DOHH2 (cell line): ENCODE measurements at regions not wholly inside any gene's neighbourhood (a gene's known extent, or its start where the extent isn't known, plus 50 kb on each side); places are given as distances from the start of the nearest gene placed in this dataset.

Source experiments
- H3F3A ChIP-seq: fragments of 200-600 bp; sonication (generic), shearing (Covaris generic); 2 replicates; pipeline ENCODE4 v1.6.0; 2016; ENCODE audit warnings: antibody characterized with exemption, mild to moderate bottlenecking; ENCODE audit not compliant: control insufficient read depth, insufficient read depth
- H3K27ac ChIP-seq: fragments of 200-600 bp; sonication (generic); 2 replicates; pipeline ENCODE4 v1.5.1; 2014; ENCODE audit warnings: low read depth, mild to moderate bottlenecking, low read length, moderate library complexity
- H3K27me3 ChIP-seq: fragments of 200-600 bp; sonication (generic); 2 replicates; pipeline ENCODE4 v1.6.1; 2014; ENCODE audit warnings: mild to moderate bottlenecking, low read length, mixed read lengths; ENCODE audit not compliant: control insufficient read depth
- H3K36me3 ChIP-seq: fragments of 200-600 bp; sonication (generic); 2 replicates; pipeline ENCODE4 v1.6.1; 2014; ENCODE audit warnings: mild to moderate bottlenecking, low read length, moderate library complexity, mixed read lengths; ENCODE audit not compliant: control insufficient read depth
- H3K4me1 ChIP-seq: fragments of 200-600 bp; sonication (generic); 2 replicates; pipeline ENCODE4 v1.6.1; 2014; ENCODE audit warnings: mild to moderate bottlenecking, low read length, mixed read lengths; ENCODE audit not compliant: control insufficient read depth
- H3K4me2 ChIP-seq: fragments of 200-600 bp; sonication (generic); 2 replicates; pipeline ENCODE4 v1.6.0; 2014; ENCODE audit warnings: mild to moderate bottlenecking, low read length, moderate library complexity
- H3K4me3 ChIP-seq: fragments of 200-600 bp; sonication (generic); 2 replicates; pipeline ENCODE4 v1.5.1; 2014; ENCODE audit warnings: mild to moderate bottlenecking, low read length, mixed read lengths
- H3K79me2 ChIP-seq: fragments of 200-600 bp; sonication (generic); 2 replicates; pipeline ENCODE4 v1.6.1; 2014; ENCODE audit warnings: mild to moderate bottlenecking, low read length, mixed read lengths; ENCODE audit not compliant: control insufficient read depth
- H3K9me2 ChIP-seq: fragments of 200-600 bp; sonication (generic); replicated peaks from 2 replicates; pipeline ENCODE4 v1.6.1; 2014; ENCODE audit warnings: mild to moderate bottlenecking, low read length, mixed read lengths; ENCODE audit not compliant: control insufficient read depth
- H3K9me3 ChIP-seq: fragments of 200-600 bp; sonication (generic); 2 replicates; pipeline ENCODE4 v1.6.1; 2014; ENCODE audit warnings: antibody characterized with exemption, low read length, mixed read lengths; ENCODE audit not compliant: control insufficient read depth, insufficient read depth
- H4K20me1 ChIP-seq: fragments of 200-600 bp; sonication (generic); 2 replicates; pipeline ENCODE4 v1.6.0; 2014; ENCODE audit warnings: low read depth, mild to moderate bottlenecking, antibody characterized with exemption, low read length, moderate library complexity; ENCODE audit not compliant: control insufficient read depth, insufficient read depth
- CTCF ChIP-seq: fragments of 200-600 bp; sonication (generic); IDR thresholded peaks from one replicate; pipeline ENCODE4 v1.5.1; 2014; ENCODE audit warnings: antibody characterized with exemption, mild to moderate bottlenecking, low read depth, low read length; ENCODE audit not compliant: poor library complexity, severe bottlenecking
- EZH2phosphoT487 ChIP-seq: fragments of 200-600 bp; sonication (generic); IDR thresholded peaks from 2 replicates; pipeline ENCODE4 v1.6.1; 2017; ENCODE audit warnings: borderline replicate concordance, mild to moderate bottlenecking, antibody characterized with exemption, low read length, moderate library complexity, mixed read lengths

- no peaks in the 10 kb centered on the region for H3F3A ChIP-seq
- no peaks in the 10 kb centered on the region for H3K9me3 ChIP-seq
- H3K27ac ChIP-seq = no peak overlapping the region
- no peaks in the 10 kb centered on the region for H3K4me1 ChIP-seq
- no peaks in the 10 kb centered on the region for H3K79me2 ChIP-seq
- H4K20me1 ChIP-seq = no peaks in the 10 kb centered on the region
- no peaks in the 10 kb centered on the region for H3K9me2 ChIP-seq
- H3K27me3 ChIP-seq = no peaks in the 10 kb centered on the region
- TF ChIP-seq EZH2phosphoT487 = no peak
- TF ChIP-seq CTCF = no peak
- H3K36me3 ChIP-seq = no peaks in the 10 kb centered on the region
- no peak overlapping the region for H3K4me3 ChIP-seq
- H3K4me2 ChIP-seq = no peak overlapping the region
Observed at GRCh38 chr20:55242853-55243252, 762.5 kb downstream of the CBLN4 start.

- no peaks in the 10 kb centered on the region for H3K36me3 ChIP-seq
- no peak overlapping the region for H3K4me3 ChIP-seq
- H3K9me2 ChIP-seq = no peaks in the 10 kb centered on the region
- no peaks in the 10 kb centered on the region for H3F3A ChIP-seq
- H3K27me3 ChIP-seq = no peaks in the 10 kb centered on the region
- no peaks in the 10 kb centered on the region for H3K9me3 ChIP-seq
- no peaks in the 10 kb centered on the region for H3K4me1 ChIP-seq
- TF ChIP-seq EZH2phosphoT487 (no peak), CTCF (no peak)
- no peak overlapping the region for H3K27ac ChIP-seq
- no peak overlapping the region for H3K4me2 ChIP-seq
- H3K79me2 ChIP-seq = no peaks in the 10 kb centered on the region
- H4K20me1 ChIP-seq = no peaks in the 10 kb centered on the region
Observed at GRCh38 chr20:55239269-55239668, 763.9 kb downstream of the DOK5 start.

- Histone ChIP-seq H3F3A (no peaks in the 10 kb centered on the region), H3K4me3 (no peak overlapping the region), H3K9me3 (no peaks in the 10 kb centered on the region), H3K27me3 (no peaks in the 10 kb centered on the region), H3K36me3 (no peaks in the 10 kb centered on the region), H3K27ac (no peak overlapping the region), H3K4me2 (no peak overlapping the region), H3K4me1 (no peaks in the 10 kb centered on the region), H3K79me2 (no peaks in the 10 kb centered on the region), H3K9me2 (no peaks in the 10 kb centered on the region), H4K20me1 (no peaks in the 10 kb centered on the region)
- TF ChIP-seq EZH2phosphoT487 (no peak), CTCF (no peak)
Observed at GRCh38 chr20:55232647-55233046, 757.3 kb downstream of the DOK5 start.

- H3K9me3 ChIP-seq = no peaks in the 10 kb centered on the region
- no peak for TF ChIP-seq CTCF
- TF ChIP-seq EZH2phosphoT487 = no peak
Observed at GRCh38 chr20:55229451-55229850, 754.1 kb downstream of the DOK5 start.

More at GRCh38 chr20:55229451-55229850, 754.1 kb downstream of the DOK5 start:
- H3K4me3 ChIP-seq = no peak overlapping the region
- H3F3A ChIP-seq = no peaks in the 10 kb centered on the region
- H4K20me1 ChIP-seq = no peaks in the 10 kb centered on the region
- H3K79me2 ChIP-seq = no peaks in the 10 kb centered on the region
- no peak overlapping the region for H3K27ac ChIP-seq
- no peaks in the 10 kb centered on the region for H3K36me3 ChIP-seq
- no peaks in the 10 kb centered on the region for H3K9me2 ChIP-seq
- H3K4me2 ChIP-seq = no peak overlapping the region
- no peaks in the 10 kb centered on the region for H3K27me3 ChIP-seq
- no peaks in the 10 kb centered on the region for H3K4me1 ChIP-seq
